ENCODE measurements at regions not wholly inside any gene's neighbourhood (a gene's known extent, or its start where the extent isn't known, plus 50 kb on each side); places are given as distances from the start of the nearest gene placed in this dataset.

DNA sequence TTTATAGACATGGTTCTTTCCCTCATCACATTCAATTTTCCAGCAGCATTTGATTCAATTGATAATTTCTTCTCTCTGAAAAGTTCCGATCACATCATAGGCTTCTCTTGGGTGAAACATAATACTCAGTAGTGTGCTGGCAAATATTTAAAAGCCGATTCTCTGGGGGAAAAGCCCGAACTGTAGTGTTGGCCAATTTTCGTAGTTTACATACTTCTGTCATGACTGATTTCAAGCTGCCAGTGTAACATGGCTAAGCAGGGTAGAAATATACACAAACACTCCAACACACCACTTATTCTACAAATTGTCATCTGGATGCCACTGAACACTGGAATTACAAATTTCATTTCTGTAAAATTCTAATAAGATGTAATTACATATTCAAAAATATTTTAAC, 56.1 kb upstream of the FREM2 start:
- Histone ChIP-seq H3K27ac (no peak overlapping the region), H3K4me3 (no peak overlapping the region), H3K9me3 (no peaks in the 10 kb centered on the region), H3K4me2 (no peak overlapping the region), H3K4me1 (no peaks in the 10 kb centered on the region)
- POLR2A ChIA-PET = no interaction called here
- DNase-seq (ENCODE audit: low read depth in 1 of 2, low spot score in 1 of 2) = no peak
- 4% methylated on average over 4 of the region's 4 CpGs for WGBS (ENCODE audit: missing lambda C conversion rate)
- no peak for FAIRE-seq
- CTCF ChIA-PET = no interaction called here
- TF ChIP-seq RNF2 (IDR thresholded peaks at IDR 0.05; ENCODE audit: borderline replicate concordance, low read depth) = no peak
- no peak for TF ChIP-seq MAZ (IDR thresholded peaks at IDR 0.05; ENCODE audit: borderline replicate concordance, low read depth, low read length)
- no peak for TF ChIP-seq ZSCAN20 (CRISPR knock-in tag; IDR thresholded peaks at IDR 0.05)
- TF ChIP-seq PHF8 (IDR thresholded peaks at IDR 0.05; ENCODE audit: borderline replicate concordance, low read depth) = no peak
- TF ChIP-seq EP300 (IDR thresholded peaks at IDR 0.05) = no peak
- TF ChIP-seq, protein P1, sequence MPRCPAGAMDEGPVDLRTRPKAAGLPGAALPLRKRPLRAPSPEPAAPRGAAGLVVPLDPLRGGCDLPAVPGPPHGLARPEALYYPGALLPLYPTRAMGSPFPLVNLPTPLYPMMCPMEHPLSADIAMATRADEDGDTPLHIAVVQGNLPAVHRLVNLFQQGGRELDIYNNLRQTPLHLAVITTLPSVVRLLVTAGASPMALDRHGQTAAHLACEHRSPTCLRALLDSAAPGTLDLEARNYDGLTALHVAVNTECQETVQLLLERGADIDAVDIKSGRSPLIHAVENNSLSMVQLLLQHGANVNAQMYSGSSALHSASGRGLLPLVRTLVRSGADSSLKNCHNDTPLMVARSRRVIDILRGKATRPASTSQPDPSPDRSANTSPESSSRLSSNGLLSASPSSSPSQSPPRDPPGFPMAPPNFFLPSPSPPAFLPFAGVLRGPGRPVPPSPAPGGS (IDR thresholded peaks at IDR 0.05) = no peak
- no peak for TF ChIP-seq JUN (IDR thresholded peaks at IDR 0.05)
- TF ChIP-seq CHD2 (IDR thresholded peaks at IDR 0.05; ENCODE audit: low read length, partially characterized antibody) = no peak
- no peak for TF ChIP-seq REST (IDR thresholded peaks at IDR 0.05)
- no peak for TF ChIP-seq E2F6 (IDR thresholded peaks at IDR 0.05; ENCODE audit: borderline replicate concordance, low read depth)
- no peak for TF ChIP-seq JUNB (IDR thresholded peaks at IDR 0.05)
- no peak for TF ChIP-seq FOXS1 (CRISPR knock-in tag; IDR thresholded peaks at IDR 0.05)
- no peak for TF ChIP-seq BHLHE40 (IDR thresholded peaks at IDR 0.05; ENCODE audit: low read depth, low read length)
- TF ChIP-seq, protein P2, sequence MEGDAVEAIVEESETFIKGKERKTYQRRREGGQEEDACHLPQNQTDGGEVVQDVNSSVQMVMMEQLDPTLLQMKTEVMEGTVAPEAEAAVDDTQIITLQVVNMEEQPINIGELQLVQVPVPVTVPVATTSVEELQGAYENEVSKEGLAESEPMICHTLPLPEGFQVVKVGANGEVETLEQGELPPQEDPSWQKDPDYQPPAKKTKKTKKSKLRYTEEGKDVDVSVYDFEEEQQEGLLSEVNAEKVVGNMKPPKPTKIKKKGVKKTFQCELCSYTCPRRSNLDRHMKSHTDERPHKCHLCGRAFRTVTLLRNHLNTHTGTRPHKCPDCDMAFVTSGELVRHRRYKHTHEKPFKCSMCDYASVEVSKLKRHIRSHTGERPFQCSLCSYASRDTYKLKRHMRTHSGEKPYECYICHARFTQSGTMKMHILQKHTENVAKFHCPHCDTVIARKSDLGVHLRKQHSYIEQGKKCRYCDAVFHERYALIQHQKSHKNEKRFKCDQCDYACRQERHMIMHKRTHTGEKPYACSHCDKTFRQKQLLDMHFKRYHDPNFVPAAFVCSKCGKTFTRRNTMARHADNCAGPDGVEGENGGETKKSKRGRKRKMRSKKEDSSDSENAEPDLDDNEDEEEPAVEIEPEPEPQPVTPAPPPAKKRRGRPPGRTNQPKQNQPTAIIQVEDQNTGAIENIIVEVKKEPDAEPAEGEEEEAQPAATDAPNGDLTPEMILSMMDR (IDR thresholded peaks at IDR 0.05) = no peak
- TF ChIP-seq HMGXB4 (CRISPR knock-in tag; IDR thresholded peaks at IDR 0.05; ENCODE audit: borderline replicate concordance) = no peak
- no peak for ATAC-seq

DNA sequence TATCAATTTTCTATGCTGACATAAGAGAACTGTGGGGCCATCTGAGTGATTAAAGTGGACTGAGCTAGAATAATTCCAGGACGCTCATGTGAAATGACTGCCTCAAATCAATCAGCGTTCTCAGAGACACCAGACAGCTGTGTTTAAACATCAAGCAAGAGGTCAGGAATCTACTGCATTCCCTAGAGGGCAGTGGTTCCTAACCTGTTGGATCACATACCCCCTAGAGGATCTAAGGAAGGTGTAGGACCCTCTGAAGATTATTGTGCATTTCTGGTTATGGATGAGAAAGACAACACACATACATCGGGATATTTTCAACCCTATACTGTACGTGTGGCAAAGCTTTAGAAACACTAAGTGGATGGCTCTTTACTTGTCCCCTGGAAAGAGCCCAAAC, 51.8 kb upstream of the FREM2 start:
- Histone ChIP-seq H3K27ac (no peak overlapping the region), H3K4me1 (no peaks in the 10 kb centered on the region), H3K4me2 (no peak overlapping the region), H3K9me3 (no peaks in the 10 kb centered on the region), H3K4me3 (no peak overlapping the region)
- ChIA-PET POLR2A (no interaction called here), CTCF (no interaction called here)
- ATAC-seq = no peak
- DNase-seq (ENCODE audit: low read depth in 1 of 2, low spot score in 1 of 2) = no peak
- 27% methylated on average over 4 of the region's 4 CpGs for WGBS (ENCODE audit: missing lambda C conversion rate)
- TF ChIP-seq CBX2 (IDR thresholded peaks at IDR 0.05; ENCODE audit: borderline replicate concordance, low read depth) (no peak), REST (IDR thresholded peaks at IDR 0.05) (no peak)
- no peak for FAIRE-seq
